ENCODE measurements at regions not wholly inside any gene's neighbourhood (a gene's known extent, or its start where the extent isn't known, plus 50 kb on each side); places are given as distances from the start of the nearest gene placed in this dataset.

- no peak overlapping the region for H3K9ac ChIP-seq (ENCODE audit: low read length in 5 of 5)
- no peak overlapping the region for H3K4me3 ChIP-seq (ENCODE audit: low read depth in 1 of 5, low read length in 5 of 5)
- no peaks in the 10 kb centered on the region for H3K36me3 ChIP-seq (ENCODE audit: control insufficient read depth in 5 of 5, insufficient read depth in 5 of 5, low read length in 5 of 5)
- H3K4me1 ChIP-seq (ENCODE audit: control insufficient read depth in 5 of 5, insufficient read depth in 5 of 5, low read length in 5 of 5): peaks cover 0 to 10% (median 5%) of the 10 kb centered on the region in 5 donors
- no peaks in the 10 kb centered on the region for H3K9me3 ChIP-seq (ENCODE audit: control insufficient read depth in 5 of 5, low read length in 5 of 5)
- H3K27me3 ChIP-seq (ENCODE audit: control insufficient read depth in 5 of 5, insufficient read depth in 4 of 5, low read length in 5 of 5): no peaks in the 10 kb centered on the region
- H3K27ac ChIP-seq (ENCODE audit: low read depth, low read length): no peak overlapping the region
These were observed 72.6 kb upstream of the THBS2 start for GRCh38 chr6:169326067-169326799.

GRCh38 chr6:169324656-169325459 lies 71.2 kb upstream of the THBS2 start:
- H3K4me1 ChIP-seq (ENCODE audit: control insufficient read depth in 5 of 5, insufficient read depth in 5 of 5, low read length in 5 of 5): peaks cover 0 to 11% (median 5%) of the 10 kb centered on the region in 5 donors
- H3K27ac ChIP-seq (ENCODE audit: low read depth, low read length): no peak overlapping the region
- no peak overlapping the region for H3K4me3 ChIP-seq (ENCODE audit: low read depth in 1 of 5, low read length in 5 of 5)
- H3K27me3 ChIP-seq (ENCODE audit: control insufficient read depth in 5 of 5, insufficient read depth in 4 of 5, low read length in 5 of 5): no peaks in the 10 kb centered on the region
- H3K9ac ChIP-seq (ENCODE audit: low read length in 5 of 5): no peak overlapping the region
- no peaks in the 10 kb centered on the region for H3K36me3 ChIP-seq (ENCODE audit: control insufficient read depth in 5 of 5, insufficient read depth in 5 of 5, low read length in 5 of 5)
- no peaks in the 10 kb centered on the region for H3K9me3 ChIP-seq (ENCODE audit: control insufficient read depth in 5 of 5, low read length in 5 of 5)

GRCh38 chr6:169324086-169324485 lies 70.4 kb upstream of the THBS2 start:
- Histone ChIP-seq H3K27ac (ENCODE audit: low read depth, low read length) (no peak overlapping the region), H3K36me3 (ENCODE audit: control insufficient read depth in 5 of 5, insufficient read depth in 5 of 5, low read length in 5 of 5) (no peaks in the 10 kb centered on the region), H3K9me3 (ENCODE audit: control insufficient read depth in 5 of 5, low read length in 5 of 5) (no peaks in the 10 kb centered on the region), H3K4me1 (ENCODE audit: control insufficient read depth in 5 of 5, insufficient read depth in 5 of 5, low read length in 5 of 5) (peaks cover 0 to 19% (median 10%) of the 10 kb centered on the region in 5 donors), H3K9ac (ENCODE audit: low read length in 5 of 5) (no peak overlapping the region), H3K27me3 (ENCODE audit: control insufficient read depth in 5 of 5, insufficient read depth in 4 of 5, low read length in 5 of 5) (no peaks in the 10 kb centered on the region), H3K4me3 (ENCODE audit: low read depth in 1 of 5, low read length in 5 of 5) (no peak overlapping the region)

DNA sequence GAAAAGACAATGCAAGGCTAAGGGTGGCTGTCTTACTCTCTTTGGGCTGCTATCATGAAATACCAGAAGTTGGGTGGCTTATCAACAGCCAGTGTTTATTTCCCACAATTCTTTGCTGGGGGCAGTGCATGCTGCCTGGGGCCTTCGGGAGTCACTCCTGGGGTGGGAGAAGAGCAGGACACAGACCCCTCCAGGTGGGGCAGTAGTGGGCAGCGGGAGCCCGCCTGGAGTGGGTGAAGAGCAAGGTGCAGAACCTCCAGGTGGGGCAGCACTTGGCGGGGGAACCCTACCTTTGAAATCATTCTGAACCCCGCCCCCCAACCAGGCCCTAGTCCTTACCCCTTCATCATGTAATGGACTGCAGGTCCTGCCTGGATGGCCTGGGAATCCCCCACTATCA lies 69.6 kb upstream of the THBS2 start:
- H3K9me3 ChIP-seq (ENCODE audit: control insufficient read depth in 5 of 5, low read length in 5 of 5): no peaks in the 10 kb centered on the region
- H3K27me3 ChIP-seq (ENCODE audit: control insufficient read depth in 5 of 5, insufficient read depth in 4 of 5, low read length in 5 of 5): no peaks in the 10 kb centered on the region
- no peak overlapping the region for H3K9ac ChIP-seq (ENCODE audit: low read length in 5 of 5)
- no peak overlapping the region for H3K4me3 ChIP-seq (ENCODE audit: low read depth in 1 of 5, low read length in 5 of 5)
- H3K36me3 ChIP-seq (ENCODE audit: control insufficient read depth in 5 of 5, insufficient read depth in 5 of 5, low read length in 5 of 5): no peaks in the 10 kb centered on the region
- H3K27ac ChIP-seq (ENCODE audit: low read depth, low read length): no peak overlapping the region
- peaks cover 0 to 19% (median 10%) of the 10 kb centered on the region in 5 donors for H3K4me1 ChIP-seq (ENCODE audit: control insufficient read depth in 5 of 5, insufficient read depth in 5 of 5, low read length in 5 of 5)

DNA sequence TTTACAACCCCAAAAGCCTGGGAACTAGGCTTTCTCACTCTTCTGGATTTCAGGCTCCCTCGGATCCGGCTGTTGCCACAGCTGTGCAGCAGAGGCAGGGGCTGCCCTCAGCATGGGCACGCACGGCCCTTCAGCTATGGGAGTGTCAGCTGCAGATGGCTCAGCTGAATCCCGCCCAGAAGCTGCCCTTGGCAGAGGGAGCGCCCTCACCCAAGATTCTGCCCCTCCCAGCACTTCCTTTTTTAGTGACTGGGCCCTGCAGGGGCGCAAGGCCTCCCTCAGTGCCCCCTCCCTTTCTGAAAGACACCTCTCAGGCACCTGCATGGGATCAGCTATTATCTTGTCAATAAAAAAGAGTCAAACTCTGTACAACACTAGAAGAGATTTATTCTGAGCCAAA lies 67.9 kb upstream of the THBS2 start:
- no peak overlapping the region for H3K4me3 ChIP-seq (ENCODE audit: low read depth in 1 of 5, low read length in 5 of 5)
- no peaks in the 10 kb centered on the region for H3K9me3 ChIP-seq (ENCODE audit: control insufficient read depth in 5 of 5, low read length in 5 of 5)
- peaks cover 0 to 19% (median 10%) of the 10 kb centered on the region in 5 donors for H3K4me1 ChIP-seq (ENCODE audit: control insufficient read depth in 5 of 5, insufficient read depth in 5 of 5, low read length in 5 of 5)
- H3K36me3 ChIP-seq (ENCODE audit: control insufficient read depth in 5 of 5, insufficient read depth in 5 of 5, low read length in 5 of 5): no peaks in the 10 kb centered on the region
- H3K27me3 ChIP-seq (ENCODE audit: control insufficient read depth in 5 of 5, insufficient read depth in 4 of 5, low read length in 5 of 5): no peaks in the 10 kb centered on the region
- no peak overlapping the region for H3K27ac ChIP-seq (ENCODE audit: low read depth, low read length)
- H3K9ac ChIP-seq (ENCODE audit: low read length in 5 of 5): no peak overlapping the region

DNA sequence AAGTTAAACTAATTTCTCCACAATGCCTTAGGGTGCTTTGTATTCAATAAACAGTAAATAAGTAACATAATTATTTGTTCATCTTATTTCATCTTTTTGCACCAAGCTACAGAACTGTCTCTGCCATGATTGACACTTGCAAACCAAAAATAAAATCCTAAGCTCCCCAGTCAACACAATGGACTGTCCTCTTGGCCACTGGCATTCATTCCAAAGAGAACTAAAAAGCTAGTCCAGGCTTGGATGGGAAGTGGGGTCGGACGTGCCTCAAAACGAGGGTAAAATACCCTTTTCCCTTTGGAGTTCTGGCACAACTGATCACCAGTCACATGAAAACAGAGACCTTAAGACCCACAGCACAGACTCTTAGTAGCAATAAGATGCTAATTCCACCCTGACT lies 66.4 kb upstream of the THBS2 start:
- H3K27me3 ChIP-seq (ENCODE audit: control insufficient read depth in 5 of 5, insufficient read depth in 4 of 5, low read length in 5 of 5): no peaks in the 10 kb centered on the region
- peak overlapping the region in 1 of 5 donors; percentile 11 for H3K4me3 ChIP-seq (ENCODE audit: low read depth in 1 of 5, low read length in 5 of 5)
- H3K36me3 ChIP-seq (ENCODE audit: control insufficient read depth in 5 of 5, insufficient read depth in 5 of 5, low read length in 5 of 5): no peaks in the 10 kb centered on the region
- H3K27ac ChIP-seq (ENCODE audit: low read depth, low read length): peak overlapping the region; percentile 55
- H3K9me3 ChIP-seq (ENCODE audit: control insufficient read depth in 5 of 5, low read length in 5 of 5): no peaks in the 10 kb centered on the region
- peaks cover 0 to 16% (median 9%) of the 10 kb centered on the region in 5 donors for H3K4me1 ChIP-seq (ENCODE audit: control insufficient read depth in 5 of 5, insufficient read depth in 5 of 5, low read length in 5 of 5)
- H3K9ac ChIP-seq (ENCODE audit: low read length in 5 of 5): no peak overlapping the region

DNA sequence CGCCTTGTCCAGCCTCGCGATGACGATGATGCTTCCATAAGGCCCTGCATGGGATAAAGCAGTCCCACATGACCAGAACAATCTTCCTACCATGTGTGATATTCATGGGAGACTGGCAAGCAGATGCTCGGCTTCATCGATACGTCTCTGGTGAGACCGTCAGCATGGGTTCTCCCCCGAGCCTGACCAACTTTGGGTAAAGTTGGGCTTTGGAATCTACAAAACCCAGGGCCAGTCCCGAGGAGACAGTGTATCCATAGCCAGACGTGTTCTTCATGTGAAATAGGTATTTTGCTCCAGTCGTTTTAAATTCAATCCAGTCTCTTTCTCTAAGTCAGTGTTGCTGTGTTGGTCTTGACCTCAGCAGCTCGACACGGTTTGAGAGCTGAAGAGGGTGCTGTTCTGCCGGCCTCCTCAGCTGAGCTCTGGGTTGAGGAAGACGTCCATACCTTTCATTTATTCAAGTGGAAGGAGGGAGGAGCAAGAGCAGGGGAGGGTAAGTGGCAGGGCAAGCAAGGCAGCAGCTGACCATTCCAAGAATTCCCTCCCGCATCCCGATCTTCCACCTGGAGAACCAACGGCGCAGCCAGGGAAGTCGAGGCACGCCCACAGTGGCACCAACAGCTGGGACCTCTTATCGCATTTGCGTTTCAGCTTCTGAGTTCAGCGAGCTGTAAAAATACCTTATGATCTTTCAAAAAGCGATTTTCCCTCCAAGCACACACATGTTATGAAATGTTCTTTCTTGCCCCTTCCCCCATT lies 64.0 kb upstream of the THBS2 start:
- Histone ChIP-seq H3K4me3 (ENCODE audit: low read depth in 1 of 5, low read length in 5 of 5) (no peak overlapping the region), H3K27ac (ENCODE audit: low read depth, low read length) (no peak overlapping the region), H3K4me1 (ENCODE audit: control insufficient read depth in 5 of 5, insufficient read depth in 5 of 5, low read length in 5 of 5) (peaks cover 0 to 11% (median 10%) of the 10 kb centered on the region in 5 donors), H3K9me3 (ENCODE audit: control insufficient read depth in 5 of 5, low read length in 5 of 5) (no peaks in the 10 kb centered on the region), H3K36me3 (ENCODE audit: control insufficient read depth in 5 of 5, insufficient read depth in 5 of 5, low read length in 5 of 5) (no peaks in the 10 kb centered on the region), H3K9ac (ENCODE audit: low read length in 5 of 5) (no peak overlapping the region), H3K27me3 (ENCODE audit: control insufficient read depth in 5 of 5, insufficient read depth in 4 of 5, low read length in 5 of 5) (no peaks in the 10 kb centered on the region)

DNA sequence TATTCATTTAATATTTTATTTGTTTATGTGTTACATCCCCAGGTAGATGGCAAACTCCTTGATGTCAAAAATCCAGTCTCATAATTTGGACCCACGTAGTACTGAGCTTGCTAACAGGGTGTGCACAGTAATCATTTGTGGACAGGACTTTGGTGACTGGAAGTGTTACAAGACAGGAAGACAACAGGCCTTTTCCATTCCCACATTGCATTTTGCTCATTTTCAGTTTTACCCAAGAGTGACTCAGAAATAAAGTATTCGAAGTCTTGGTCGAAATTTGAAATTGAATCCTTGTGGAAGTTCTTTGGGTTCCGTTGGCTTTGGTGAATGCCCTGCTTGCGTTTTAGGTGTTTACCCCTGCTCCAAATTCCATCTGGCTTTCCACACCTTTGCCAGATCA lies 63.0 kb upstream of the THBS2 start:
- Histone ChIP-seq H3K27me3 (ENCODE audit: control insufficient read depth in 5 of 5, insufficient read depth in 4 of 5, low read length in 5 of 5) (no peaks in the 10 kb centered on the region), H3K9me3 (ENCODE audit: control insufficient read depth in 5 of 5, low read length in 5 of 5) (no peaks in the 10 kb centered on the region), H3K27ac (ENCODE audit: low read depth, low read length) (no peak overlapping the region), H3K9ac (ENCODE audit: low read length in 5 of 5) (no peak overlapping the region), H3K4me1 (ENCODE audit: control insufficient read depth in 5 of 5, insufficient read depth in 5 of 5, low read length in 5 of 5) (peaks cover 0 to 16% (median 11%) of the 10 kb centered on the region in 5 donors), H3K4me3 (ENCODE audit: low read depth in 1 of 5, low read length in 5 of 5) (no peak overlapping the region), H3K36me3 (ENCODE audit: control insufficient read depth in 5 of 5, insufficient read depth in 5 of 5, low read length in 5 of 5) (no peaks in the 10 kb centered on the region)

GRCh38 chr6:169315830-169316614 lies 62.4 kb upstream of the THBS2 start:
- Histone ChIP-seq H3K9me3 (ENCODE audit: control insufficient read depth in 5 of 5, low read length in 5 of 5) (no peaks in the 10 kb centered on the region), H3K27me3 (ENCODE audit: control insufficient read depth in 5 of 5, insufficient read depth in 4 of 5, low read length in 5 of 5) (no peaks in the 10 kb centered on the region)

More at GRCh38 chr6:169315830-169316614, 62.4 kb upstream of the THBS2 start:
- Histone ChIP-seq H3K4me1 (ENCODE audit: control insufficient read depth in 5 of 5, insufficient read depth in 5 of 5, low read length in 5 of 5) (peaks cover 0 to 16% (median 11%) of the 10 kb centered on the region in 5 donors), H3K27ac (ENCODE audit: low read depth, low read length) (no peak overlapping the region), H3K9ac (ENCODE audit: low read length in 5 of 5) (no peak overlapping the region), H3K36me3 (ENCODE audit: control insufficient read depth in 5 of 5, insufficient read depth in 5 of 5, low read length in 5 of 5) (no peaks in the 10 kb centered on the region), H3K4me3 (ENCODE audit: low read depth in 1 of 5, low read length in 5 of 5) (no peak overlapping the region)
